ENCODE measurements at regions not wholly inside any gene's neighbourhood (a gene's known extent, or its start where the extent isn't known, plus 50 kb on each side); places are given as distances from the start of the nearest gene placed in this dataset.
"Not testable (repeated sequence)": the region's sequence is repeated elsewhere in the genome, so short reads cannot be mapped to it uniquely, and the experiment has no call there.

DNA sequence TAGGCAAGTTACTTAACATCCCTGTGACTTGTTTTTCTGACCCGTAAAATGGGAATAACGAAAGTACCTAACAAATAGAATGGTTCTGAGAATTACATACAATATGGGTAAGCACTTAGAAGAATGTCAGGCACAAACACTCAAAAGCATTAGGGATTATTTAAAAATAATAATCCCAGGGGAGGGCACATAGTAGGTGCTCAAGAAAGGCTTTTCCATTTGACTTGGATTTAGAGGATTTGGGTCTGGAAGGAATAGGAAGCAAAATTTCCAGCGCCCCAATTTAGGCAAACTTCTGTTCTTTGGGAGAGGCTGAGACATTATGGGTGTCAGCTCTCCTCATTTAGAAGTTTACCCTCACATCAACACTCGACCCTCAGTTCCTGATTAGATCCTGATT lies 115.5 kb downstream of the SYF2 start:
- H3K27me3 Mint-ChIP-seq (ENCODE audit: low read depth in 3 of 3): no peaks in the 10 kb centered on the region
- no peak overlapping the region for H3K9ac ChIP-seq (ENCODE audit: insufficient read depth, low read length, poor library complexity, severe bottlenecking)
- H3K36me3 ChIP-seq (replicated peaks in 1 of 2; ENCODE audit: control insufficient read depth in 1 of 2, insufficient read depth in 2 of 2, low read length in 2 of 2): no peaks in the 10 kb centered on the region
- no peaks in the 10 kb centered on the region for H4K20me1 ChIP-seq (ENCODE audit: insufficient read depth, low read length)
- peaks cover 34% of the 10 kb centered on the region in 2 donors for H3K4me1 ChIP-seq (ENCODE audit: control insufficient read depth in 1 of 2, insufficient read depth in 2 of 2, low read length in 2 of 2)
- no peak overlapping the region for H2AFZ ChIP-seq (ENCODE audit: insufficient read depth, low read depth, low read length, poor library complexity, severe bottlenecking)
- DNase-seq: no peak
- no peak overlapping the region for H3K27ac ChIP-seq (ENCODE audit: low read depth in 1 of 2, low read length in 2 of 2)
- 91% methylated on average over 2 of the region's 4 CpGs for whole genome bisulfite sequencing (ENCODE audit: insufficient coverage)
- H3K9me3 ChIP-seq (replicated peaks in 1 of 2; ENCODE audit: control insufficient read depth in 1 of 2, insufficient read depth in 1 of 2, low read length in 2 of 2): peaks cover 0 to 5% of the 10 kb centered on the region in 2 donors
- H3K4me1 Mint-ChIP-seq: peaks cover 46% of the 10 kb centered on the region
- H3K27me3 ChIP-seq (ENCODE audit: control insufficient read depth in 2 of 2, insufficient read depth in 2 of 2, low read length in 2 of 2): no peaks in the 10 kb centered on the region
- H3K79me2 ChIP-seq (ENCODE audit: insufficient read depth, low read length): no peaks in the 10 kb centered on the region
- no peak overlapping the region for H3K4me2 ChIP-seq (replicated peaks; ENCODE audit: extremely low read depth, low read length, poor library complexity, severe bottlenecking)
- TF ChIP-seq CTCF (IDR thresholded peaks at IDR 0.05): no peak
- no peak overlapping the region for H3K4me3 Mint-ChIP-seq
- H3K36me3 Mint-ChIP-seq: no peaks in the 10 kb centered on the region
- H3K4me3 ChIP-seq (replicated peaks in 1 of 3; ENCODE audit: low read depth in 2 of 3, low read length in 3 of 3): no peak overlapping the region
- H3K9me3 Mint-ChIP-seq: peaks cover 0 to 7% (median 0%) of the 10 kb centered on the region in 7 donors
- no peak overlapping the region for H3K27ac Mint-ChIP-seq
- intact Hi-C loops (cut with micrococcal nuclease): no loop called here

DNA sequence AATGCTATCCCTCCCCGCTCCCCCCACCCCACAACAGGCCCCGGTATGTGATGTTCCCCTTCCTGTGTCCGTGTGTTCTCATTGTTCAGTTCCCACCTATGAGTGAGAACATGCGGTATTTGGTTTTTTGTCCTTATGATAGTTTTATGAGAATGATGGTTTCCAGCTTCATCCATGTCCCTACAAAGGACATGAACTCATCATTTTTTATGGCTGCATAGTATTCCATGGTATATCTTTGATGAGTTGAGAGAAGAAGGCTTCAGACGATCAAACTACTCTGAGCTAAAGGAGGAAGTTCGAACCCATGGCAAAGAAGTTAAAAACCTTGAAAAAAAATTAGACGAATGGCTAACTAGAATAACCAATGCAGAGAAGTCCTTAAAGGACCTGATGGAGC lies 116.2 kb downstream of the SYF2 start:
- WGBS (ENCODE audit: insufficient coverage): no CpG with 5 or more reads among the region's 7 CpGs

More for the DNA sequence above, 116.2 kb downstream of the SYF2 start:
- H4K20me1 ChIP-seq (ENCODE audit: insufficient read depth, low read length); H3K27me3 Mint-ChIP-seq (ENCODE audit: low read depth in 3 of 3); H3K79me2 ChIP-seq (ENCODE audit: insufficient read depth, low read length); H3K36me3 ChIP-seq (replicated peaks in 1 of 2; ENCODE audit: control insufficient read depth in 1 of 2, insufficient read depth in 2 of 2, low read length in 2 of 2); H3K9me3 ChIP-seq (replicated peaks in 1 of 2; ENCODE audit: control insufficient read depth in 1 of 2, insufficient read depth in 1 of 2, low read length in 2 of 2); H3K27ac Mint-ChIP-seq; H3K4me3 Mint-ChIP-seq; H3K27ac ChIP-seq (ENCODE audit: low read depth in 1 of 2, low read length in 2 of 2); H3K4me2 ChIP-seq (replicated peaks; ENCODE audit: extremely low read depth, low read length, poor library complexity, severe bottlenecking); H3K9me3 Mint-ChIP-seq; H3K36me3 Mint-ChIP-seq; DNase-seq; H3K27me3 ChIP-seq (ENCODE audit: control insufficient read depth in 2 of 2, insufficient read depth in 2 of 2, low read length in 2 of 2); H3K9ac ChIP-seq (ENCODE audit: insufficient read depth, low read length, poor library complexity, severe bottlenecking); H2AFZ ChIP-seq (ENCODE audit: insufficient read depth, low read depth, low read length, poor library complexity, severe bottlenecking); intact Hi-C loops (cut with micrococcal nuclease); H3K4me3 ChIP-seq (replicated peaks in 1 of 3; ENCODE audit: low read depth in 2 of 3, low read length in 3 of 3): not testable (repeated sequence)
- H3K4me1 ChIP-seq (ENCODE audit: control insufficient read depth in 1 of 2, insufficient read depth in 2 of 2, low read length in 2 of 2): peaks cover 41% of the 10 kb centered on the region in 2 donors
- peaks cover 51% of the 10 kb centered on the region for H3K4me1 Mint-ChIP-seq
